Vagina (tissue), 2 donors: ENCODE measurements at regions not wholly inside any gene's neighbourhood (a gene's known extent, or its start where the extent isn't known, plus 50 kb on each side); places are given as distances from the start of the nearest gene placed in this dataset.

Source experiments
- POLR2A ChIP-seq, 2 donors: fragments of 450-650 bp; IDR thresholded peaks; one replicate each; pipeline ENCODE4 v1.6.1; 2017; ENCODE audit warnings: antibody characterized with exemption in 2 of 2, mild to moderate bottlenecking in 2 of 2, moderate library complexity in 2 of 2
- POLR2AphosphoS5 ChIP-seq, 2 donors: sonication (generic); formaldehyde crosslinking; IDR thresholded peaks; one replicate each; pipeline ENCODE4 v1.9.0; 2017; ENCODE audit warnings: antibody characterized with exemption in 2 of 2, mild to moderate bottlenecking in 2 of 2, low read depth in 1 of 2; ENCODE audit not compliant: insufficient read depth in 1 of 2

DNA sequence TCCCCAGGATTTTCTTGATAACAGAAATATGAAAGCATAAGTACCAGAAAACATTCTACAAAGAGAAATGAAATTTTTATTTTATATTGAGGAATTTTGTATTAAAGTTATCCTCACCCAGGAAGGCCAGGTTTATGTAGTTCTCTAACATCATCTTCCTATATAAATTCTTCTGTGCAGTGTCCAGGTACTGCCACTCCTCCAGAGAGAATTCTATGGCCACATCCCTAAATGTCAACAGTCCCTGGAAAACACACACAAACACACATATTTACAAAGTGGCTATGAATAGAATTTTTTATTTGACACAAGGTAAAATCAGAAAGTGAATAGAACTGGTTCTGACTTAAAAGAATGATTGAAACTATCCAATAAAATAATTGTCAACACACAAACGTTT is 110.5 kb upstream of the ZNF91 start:
- TF ChIP-seq POLR2A (IDR thresholded peaks at IDR 0.05): no peak
- TF ChIP-seq POLR2AphosphoS5 (IDR thresholded peaks at IDR 0.05; ENCODE audit: insufficient read depth in 1 of 2, low read depth in 1 of 2): no peak
